NT2/D1 (cell line): ENCODE measurements at regions not wholly inside any gene's neighbourhood (a gene's known extent, or its start where the extent isn't known, plus 50 kb on each side); places are given as distances from the start of the nearest gene placed in this dataset.

Experiments used
- SUZ12 ChIP-seq: IDR thresholded peaks from 2 replicates; pipeline ENCODE4 v1.6.1; 2011; ENCODE audit not compliant: insufficient read length, insufficient read depth; ENCODE audit errors: extremely low read depth
- YY1 ChIP-seq: IDR thresholded peaks from 2 replicates; pipeline ENCODE4 v1.6.1; 2011; ENCODE audit not compliant: insufficient read length, insufficient read depth
- ZNF274 ChIP-seq: IDR thresholded peaks from 2 replicates; pipeline ENCODE4 v1.6.1; 2011; ENCODE audit warnings: mild to moderate bottlenecking, low read depth, low read length

- TF ChIP-seq SUZ12, result no peak
- no peak for TF ChIP-seq YY1
- no peak for TF ChIP-seq ZNF274
These were observed 835.9 kb upstream of the CHAC2 start for GRCh38 chr2:52931660-52932059.
